Adrenal gland (tissue), 9 donors: ENCODE measurements at regions not wholly inside any gene's neighbourhood (a gene's known extent, or its start where the extent isn't known, plus 50 kb on each side); places are given as distances from the start of the nearest gene placed in this dataset.

Source experiments
- DNase-seq, 7 donors: peaks; one replicate each; pipeline ENCODE4 v3.0.0-alpha.2; 2019 to 2020
- H3K27ac ChIP-seq, 5 donors: fragments of 200-600 bp; sonication (generic) in 4 of 5; 1 replicate in 3 of 5; 2 replicates in 2 of 5; pipeline versions ENCODE4 v1.5.1 to v1.8.0; 2016 to 2020; ENCODE audit warnings: mild to moderate bottlenecking in 1 of 5
- H3K27me3 ChIP-seq: fragments of 200-600 bp; 2 replicates; pipeline ENCODE4 v1.8.0; 2021
- H3K36me3 ChIP-seq, 2 donors: fragments of 200-600 bp; replicated peaks in 1 of 2; 1 replicate in 1 of 2; 2 replicates in 1 of 2; pipeline versions ENCODE4 v1.5.1 to v1.8.0; 2018 to 2022
- H3K4me1 ChIP-seq, 2 donors: fragments of 200-600 bp; replicated peaks in 1 of 2; 1 replicate in 1 of 2; 2 replicates in 1 of 2; pipeline versions ENCODE4 v1.5.1 to v1.8.0; 2018 to 2021
- H3K4me3 ChIP-seq, 4 donors: fragments of 200-600 bp; sonication (generic) in 3 of 4; one replicate each; pipeline ENCODE4 v1.5.1; 2016 to 2018
- H3K9me3 ChIP-seq, 3 donors: fragments of 200-600 bp; sonication (generic) in 1 of 3; replicated peaks in 1 of 3; 1 replicate in 2 of 3; 2 replicates in 1 of 3; pipeline versions ENCODE4 v1.5.1 to v1.8.0; 2016 to 2021
- POLR2A ChIP-seq, 2 donors: fragments of 450-650 bp; IDR thresholded peaks; one replicate each; pipeline ENCODE4 v1.6.1; 2017; ENCODE audit warnings: antibody characterized with exemption in 2 of 2, mild to moderate bottlenecking in 2 of 2, moderate library complexity in 1 of 2
- WGBS, 4 donors: extraction: QIAGEN DNeasy Blood & Tissue Kit in 2 of 4; methylation state at CpG; one replicate each; pipeline versions ENCODE4 v1.1.5 to v1.1.7; 2013 to 2017; 5-methylcytosine and 5-hydroxymethylcytosine counted together
- intact Hi-C, 2 donors: fragments of 100-400 bp; cut with DNase I; formaldehyde crosslinking; loops; one replicate each; pipeline versions ENCODE4 v1.14.1 to v1.15.0; 2022 to 2023
- TF ChIP-seq, protein P1 (sequence below), 6 experiments: fragments of 450-650 bp in 4 of 6; fragments of 200-600 bp in 2 of 6; sonication (generic) in 1 of 6; IDR thresholded peaks; 1 replicate in 5 of 6; 2 replicates in 1 of 6; pipeline versions ENCODE4 v1.5.1 to v1.8.0; 2016 to 2021; ENCODE audit warnings: antibody characterized with exemption in 6 of 6, mild to moderate bottlenecking in 2 of 6, moderate library complexity in 1 of 6
- donor health status: healthy with polysubstance abuse.
- donor health status: Bipolar disorder and iron deficiency.
- donor health status: DM: yes; HTN: yes; CAD: no.
- donor health status: DM: no; HTN: no; CAD: no.
- donor health status: DM: no; HTN: no; CAD: no.

DNA sequence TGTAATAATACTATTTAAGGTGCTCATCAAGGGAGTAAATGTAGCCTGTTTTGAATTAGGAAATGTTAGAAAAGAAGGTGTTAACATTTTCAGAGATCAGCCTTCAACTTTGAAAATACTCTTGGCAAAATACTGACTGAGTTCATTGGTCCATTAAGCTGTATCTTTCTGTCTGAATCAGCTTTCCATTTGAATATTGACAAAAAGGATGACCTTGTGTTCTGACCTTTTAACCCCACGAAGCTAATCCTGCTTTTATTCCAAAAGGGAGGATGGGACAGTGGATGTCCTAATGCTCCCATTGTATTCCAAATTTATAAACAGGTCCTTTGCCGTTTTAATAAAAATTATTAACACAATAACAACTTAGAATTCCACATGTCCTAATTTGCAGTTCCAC, 259.7 kb upstream of the NRIP1 start:
- WGBS, 4 donors = 54 to 64% (median 56%) methylated on average over 2 of the region's 2 CpGs
- TF ChIP-seq, protein P1, sequence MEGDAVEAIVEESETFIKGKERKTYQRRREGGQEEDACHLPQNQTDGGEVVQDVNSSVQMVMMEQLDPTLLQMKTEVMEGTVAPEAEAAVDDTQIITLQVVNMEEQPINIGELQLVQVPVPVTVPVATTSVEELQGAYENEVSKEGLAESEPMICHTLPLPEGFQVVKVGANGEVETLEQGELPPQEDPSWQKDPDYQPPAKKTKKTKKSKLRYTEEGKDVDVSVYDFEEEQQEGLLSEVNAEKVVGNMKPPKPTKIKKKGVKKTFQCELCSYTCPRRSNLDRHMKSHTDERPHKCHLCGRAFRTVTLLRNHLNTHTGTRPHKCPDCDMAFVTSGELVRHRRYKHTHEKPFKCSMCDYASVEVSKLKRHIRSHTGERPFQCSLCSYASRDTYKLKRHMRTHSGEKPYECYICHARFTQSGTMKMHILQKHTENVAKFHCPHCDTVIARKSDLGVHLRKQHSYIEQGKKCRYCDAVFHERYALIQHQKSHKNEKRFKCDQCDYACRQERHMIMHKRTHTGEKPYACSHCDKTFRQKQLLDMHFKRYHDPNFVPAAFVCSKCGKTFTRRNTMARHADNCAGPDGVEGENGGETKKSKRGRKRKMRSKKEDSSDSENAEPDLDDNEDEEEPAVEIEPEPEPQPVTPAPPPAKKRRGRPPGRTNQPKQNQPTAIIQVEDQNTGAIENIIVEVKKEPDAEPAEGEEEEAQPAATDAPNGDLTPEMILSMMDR (IDR thresholded peaks at IDR 0.05) = no peak
- no peak for TF ChIP-seq POLR2A (IDR thresholded peaks at IDR 0.05)
- intact Hi-C loops = no loop called here

DNA sequence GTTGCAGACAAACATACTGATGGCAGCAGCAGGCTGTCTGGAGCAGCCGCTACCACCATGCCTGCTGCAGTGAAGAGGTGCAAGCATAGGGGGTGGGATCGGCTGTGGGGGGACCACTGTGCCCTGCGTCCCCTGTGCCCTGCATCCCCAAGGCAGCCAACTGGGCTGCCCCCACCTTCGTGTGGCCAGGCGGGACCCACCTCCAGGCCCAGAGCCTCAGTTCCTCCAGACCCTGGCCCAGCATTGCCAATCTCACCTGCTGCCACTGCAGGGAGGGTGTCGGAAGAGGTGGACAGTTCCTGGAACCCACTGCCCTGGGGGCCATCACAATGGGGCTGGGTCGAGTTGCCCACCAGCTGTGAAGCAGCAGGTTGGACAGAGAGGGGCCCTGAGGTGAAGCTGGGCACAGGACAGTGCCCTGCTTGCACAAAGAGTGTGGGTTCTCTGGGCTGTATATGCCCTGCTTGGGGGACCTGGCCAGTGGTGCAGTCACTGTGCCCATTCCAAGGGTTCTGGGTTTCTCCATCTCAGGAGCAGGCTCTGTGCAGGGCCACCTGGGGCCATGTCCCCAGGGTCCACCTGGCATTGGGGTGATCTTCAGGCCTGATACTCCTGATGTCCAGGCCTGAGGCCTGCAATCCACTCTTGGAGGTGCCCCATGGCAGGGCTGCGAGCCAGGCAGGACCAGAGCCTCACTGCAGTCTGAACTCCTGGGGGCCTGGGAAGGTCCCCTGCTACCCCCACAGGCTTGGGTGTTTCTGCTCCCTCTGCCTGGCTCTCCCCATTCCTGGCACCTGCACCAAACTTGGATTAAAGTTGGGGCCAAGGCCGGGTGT, 261.4 kb upstream of the NRIP1 start:
- Histone ChIP-seq H3K4me1 (no peaks in the 10 kb centered on the region), H3K36me3 (no peaks in the 10 kb centered on the region), H3K4me3 (no peak overlapping the region), H3K27ac (no peak overlapping the region), H3K9me3 (no peaks in the 10 kb centered on the region), H3K27me3 (no peaks in the 10 kb centered on the region)
- DNase-seq = no peak
- 90 to 97% (median 94%) methylated on average over 6 to 9 of the region's 9 CpGs for WGBS, 4 donors
- intact Hi-C loops = no loop called here
- TF ChIP-seq, protein P1 (IDR thresholded peaks at IDR 0.05) = no peak
- no peak for TF ChIP-seq POLR2A (IDR thresholded peaks at IDR 0.05)

More for the DNA sequence above, 259.7 kb upstream of the NRIP1 start:
- no peaks in the 10 kb centered on the region for H3K36me3 ChIP-seq
- no peaks in the 10 kb centered on the region for H3K9me3 ChIP-seq
- no peak overlapping the region for H3K4me3 ChIP-seq
- DNase-seq = no peak
- H3K27me3 ChIP-seq = no peaks in the 10 kb centered on the region
- H3K4me1 ChIP-seq = no peaks in the 10 kb centered on the region
- H3K27ac ChIP-seq = no peak overlapping the region

DNA sequence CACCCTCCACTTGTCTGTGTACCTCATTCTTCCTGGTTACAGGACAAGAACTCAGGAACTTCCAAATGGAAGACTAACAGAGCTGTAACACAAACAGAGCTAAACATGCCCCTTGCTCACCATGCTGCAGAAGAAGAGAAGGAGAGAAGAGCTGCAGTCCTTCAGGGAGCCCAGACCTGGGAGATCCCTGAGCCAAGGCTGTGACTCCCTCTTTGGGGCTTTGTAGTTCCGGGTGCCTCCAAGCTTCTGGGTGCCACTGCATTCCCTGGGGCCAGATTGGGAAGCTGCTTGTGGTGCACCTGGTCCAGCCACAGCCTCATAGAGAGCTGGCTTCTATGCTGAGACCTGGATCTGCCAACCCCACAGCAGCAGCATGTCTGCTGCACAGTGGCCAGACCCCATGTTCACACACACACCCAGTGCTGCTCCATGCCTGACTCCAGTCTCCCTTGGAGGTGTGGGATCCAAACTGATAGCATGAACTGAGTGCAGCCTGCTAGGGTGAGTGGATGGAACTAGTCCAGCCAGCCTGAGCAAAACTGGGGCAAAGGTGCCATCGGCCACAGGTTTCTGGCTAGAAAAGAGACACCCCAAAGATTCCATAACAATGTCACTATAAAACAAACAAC, 263.0 kb upstream of the NRIP1 start:
- TF ChIP-seq, protein P1 (IDR thresholded peaks at IDR 0.05) = no peak
- no peak for TF ChIP-seq POLR2A (IDR thresholded peaks at IDR 0.05)
- no peak overlapping the region for H3K27ac ChIP-seq
- H3K4me1 ChIP-seq = no peaks in the 10 kb centered on the region
- no peaks in the 10 kb centered on the region for H3K9me3 ChIP-seq
- intact Hi-C loops = no loop called here
- no peaks in the 10 kb centered on the region for H3K27me3 ChIP-seq
- 89 to 100% (median 97%) methylated on average over 1 to 2 of the region's 2 CpGs for WGBS, 4 donors
- no peak overlapping the region for H3K4me3 ChIP-seq
- no peaks in the 10 kb centered on the region for H3K36me3 ChIP-seq
- DNase-seq = no peak

DNA sequence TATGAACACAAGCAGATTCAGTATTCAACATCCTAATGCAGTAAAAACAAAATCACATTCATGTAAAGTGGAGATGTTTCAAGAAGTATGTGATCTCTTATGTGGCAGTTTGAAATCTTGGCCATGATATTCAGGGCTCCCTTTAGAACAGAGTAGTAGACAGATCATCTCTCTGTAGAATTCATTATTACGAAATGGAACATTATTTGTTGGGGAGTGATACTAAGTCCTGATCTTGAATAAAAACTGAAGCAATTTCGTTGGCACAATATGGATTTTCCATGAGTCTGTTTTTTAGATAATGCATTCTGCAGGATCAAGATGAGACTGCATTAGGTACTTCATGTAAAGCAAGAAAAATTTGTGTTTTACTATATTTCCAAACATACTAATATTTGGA, 264.4 kb upstream of the NRIP1 start:
- Histone ChIP-seq H3K27me3 (no peaks in the 10 kb centered on the region), H3K36me3 (no peaks in the 10 kb centered on the region), H3K4me3 (no peak overlapping the region), H3K9me3 (no peaks in the 10 kb centered on the region), H3K27ac (no peak overlapping the region), H3K4me1 (no peaks in the 10 kb centered on the region)
- no peak for DNase-seq
- TF ChIP-seq, protein P1 (IDR thresholded peaks at IDR 0.05) = no peak
- no peak for TF ChIP-seq POLR2A (IDR thresholded peaks at IDR 0.05)
- intact Hi-C loops = no loop called here
- WGBS, 4 donors = 68 to 87% (median 71%) methylated on average over 2 of the region's 2 CpGs
